A549 (cell line): ENCODE measurements at regions not wholly inside any gene's neighbourhood (a gene's known extent, or its start where the extent isn't known, plus 50 kb on each side); places are given as distances from the start of the nearest gene placed in this dataset.
A peak's percentile ranks its signal among the peaks of the same experiment; 100 is the strongest.

Experiments
- ATAC-seq, 2 experiments: fragments of 200-7000 bp in 1 of 2; fragments of >200 bp in 1 of 2; cut with Nextera tagmentation in 1 of 2; cut with Tn5 transposase in 1 of 2; 3 replicates each; pipeline versions ENCODE4 v1.8.0 to v1.9.1; 2018 to 2020; ENCODE audit warnings: mild to moderate bottlenecking in 1 of 2, moderate library complexity in 1 of 2
- CTCF ChIA-PET: fragments of 300-600 bp; sonication (Branson Sonifier 250); formaldehyde crosslinking; extraction: SDS; loops from one replicate; lab custom pipeline; 2021; ENCODE audit warnings: antibody characterized with exemption, inconsistent platforms; lab: Yijun Ruan, JAX
- POLR2A ChIA-PET: fragments of 350-600 bp; formaldehyde crosslinking; extraction: SDS; loops from one replicate; lab custom pipeline; 2021; ENCODE audit warnings: antibody characterized with exemption, inconsistent platforms; lab: Yijun Ruan, JAX
- DNase-seq, 2 experiments: peaks; one replicate each; pipeline versions ENCODE4 v3.0.0 to v3.0.0-alpha.2; 2011 to 2016; ENCODE audit warnings: low read depth in 1 of 2, low spot score in 1 of 2
- FAIRE-seq: peaks from 2 replicates; lab custom pipeline; 2011; peaks lifted over from hg19 to GRCh38; lab: Jason Lieb, UNC
- H3K27ac ChIP-seq, 2 experiments: fragments of >200 bp; sonication (Bioruptor Twin); formaldehyde crosslinking; 3 replicates each; pipeline ENCODE4 v1.5.1; 2016 to 2017
- H3K4me1 ChIP-seq: fragments of >200 bp; sonication (Bioruptor Twin); formaldehyde crosslinking; 3 replicates; pipeline ENCODE4 v1.6.1; 2016
- H3K4me2 ChIP-seq: fragments of >200 bp; sonication (Bioruptor Twin); formaldehyde crosslinking; 3 replicates; pipeline ENCODE4 v1.6.1; 2016
- H3K4me3 ChIP-seq: fragments of >200 bp; sonication (Bioruptor Twin); formaldehyde crosslinking; 3 replicates; pipeline ENCODE4 v1.5.1; 2016
- H3K9me3 ChIP-seq: fragments of >200 bp; sonication (Bioruptor Twin); formaldehyde crosslinking; 3 replicates; pipeline ENCODE4 v1.6.1; 2016
- CBX2 ChIP-seq: fragments of 200-600 bp; sonication (generic); IDR thresholded peaks from 2 replicates; pipeline ENCODE4 v1.6.1; 2016; ENCODE audit warnings: low read depth, mild to moderate bottlenecking, borderline replicate concordance
- CBX8 ChIP-seq: fragments of 200-600 bp; sonication (generic); IDR thresholded peaks from 2 replicates; pipeline ENCODE4 v1.6.1; 2016
- E2F6 ChIP-seq: IDR thresholded peaks from 2 replicates; pipeline ENCODE4 v1.6.1; 2012; ENCODE audit warnings: low read depth, borderline replicate concordance
- EHMT2 ChIP-seq: fragments of 200-600 bp; sonication (generic); IDR thresholded peaks from 2 replicates; pipeline ENCODE4 v1.6.1; 2016; ENCODE audit warnings: antibody characterized with exemption, low read depth, mild to moderate bottlenecking, moderate library complexity
- ELK1 ChIP-seq: fragments of 150-350 bp; IDR thresholded peaks from 2 replicates; pipeline ENCODE4 v1.6.1; 2014; ENCODE audit warnings: low read depth, mild to moderate bottlenecking, low read length
- EP300 ChIP-seq, 2 experiments: fragments of >200 bp; sonication (Bioruptor Twin); formaldehyde crosslinking; IDR thresholded peaks; 2 replicates in 1 of 2; 3 replicates in 1 of 2; pipeline ENCODE4 v1.6.1; 2016 to 2017
- FOSB ChIP-seq: fragments of 250-450 bp; sonication (Bioruptor Pico); IDR thresholded peaks from 2 replicates; pipeline ENCODE4 v1.5.0; 2020; ENCODE audit warnings: mild to moderate bottlenecking, moderate library complexity
- JUN ChIP-seq, 2 experiments: fragments of >200 bp; sonication (Bioruptor Twin); formaldehyde crosslinking; IDR thresholded peaks; 2 replicates in 1 of 2; 3 replicates in 1 of 2; pipeline ENCODE4 v1.6.1; 2016 to 2017
- KDM1A ChIP-seq: fragments of 200-600 bp; sonication (generic); IDR thresholded peaks from 2 replicates; pipeline ENCODE4 v1.6.1; 2016; ENCODE audit warnings: low read depth, mild to moderate bottlenecking
- MAFK ChIP-seq: fragments of 450-650 bp; IDR thresholded peaks from 2 replicates; pipeline ENCODE4 v1.6.1; 2014; ENCODE audit not compliant: partially characterized antibody
- MYC ChIP-seq: IDR thresholded peaks from 2 replicates; pipeline ENCODE4 v1.6.1; 2012; ENCODE audit warnings: mild to moderate bottlenecking, inconsistent platforms, low read length, improper control_type of control experiment, borderline replicate concordance
- NFE2L2 ChIP-seq: fragments of 150-350 bp; conservative IDR thresholded peaks from 2 replicates; pipeline ENCODE4 v1.6.1; 2014; ENCODE audit warnings: low read length
- NPAS2 ChIP-seq: fragments of 250-450 bp; sonication (Bioruptor Pico); IDR thresholded peaks from 2 replicates; pipeline ENCODE4 v1.8.0; 2022; ENCODE audit warnings: mild to moderate bottlenecking, moderate library complexity, borderline replicate concordance
- RARB ChIP-seq: fragments of 250-450 bp; sonication (Bioruptor Pico); IDR thresholded peaks from 2 replicates; pipeline ENCODE4 v1.8.0; 2021; ENCODE audit warnings: mild to moderate bottlenecking, moderate library complexity
- RFX5 ChIP-seq: fragments of 450-650 bp; IDR thresholded peaks from 2 replicates; pipeline ENCODE4 v1.7.1; 2014; ENCODE audit warnings: antibody characterized with exemption, mild to moderate bottlenecking, moderate library complexity
- SMC3 ChIP-seq: fragments of >200 bp; sonication (Bioruptor Twin); formaldehyde crosslinking; IDR thresholded peaks from 3 replicates; pipeline ENCODE4 v1.6.1; 2018; ENCODE audit warnings: inconsistent platforms
- TP53 ChIP-seq: fragments of 250-450 bp; sonication (Bioruptor Pico); IDR thresholded peaks from 2 replicates; pipeline ENCODE4 v1.5.0; 2021; ENCODE audit warnings: mild to moderate bottlenecking, moderate library complexity
- USF2 ChIP-seq: fragments of 450-650 bp; IDR thresholded peaks from 2 replicates; pipeline ENCODE4 v1.6.1; 2014; ENCODE audit warnings: antibody characterized with exemption
- ZFP36 ChIP-seq: fragments of 450-650 bp; IDR thresholded peaks from 2 replicates; pipeline ENCODE4 v1.6.1; 2014; ENCODE audit warnings: borderline replicate concordance; ENCODE audit not compliant: partially characterized antibody
- WGBS: methylation state at CpG from one replicate; pipeline ENCODE4 v1.1.6; 2017; ENCODE audit errors: missing lambda C conversion rate; 5-methylcytosine and 5-hydroxymethylcytosine counted together
- TF ChIP-seq, protein P1 (sequence below): IDR thresholded peaks from 2 replicates; pipeline ENCODE4 v1.6.1; 2012

GRCh38 chr13:55649485-55649884 lies 1491.2 kb upstream of the PRR20A start:
- CTCF ChIA-PET, result no interaction called here
- Histone ChIP-seq H3K27ac (no peak overlapping the region), H3K4me3 (no peak overlapping the region), H3K4me2 (no peak overlapping the region), H3K4me1 (no peaks in the 10 kb centered on the region)
- ATAC-seq, result no peak
- TF ChIP-seq MAFK (peak; percentile 26), NFE2L2 (no peak)
- TF ChIP-seq, all 56 proteins: peak for 1
- FAIRE-seq, result no peak
- POLR2A ChIA-PET, result no interaction called here
- no peaks in the 10 kb centered on the region for H3K9me3 ChIP-seq
- 12% methylated on average over 1 of the region's 1 CpG for WGBS
- no peak for DNase-seq

- Histone ChIP-seq H3K4me2 (no peak overlapping the region), H3K4me1 (no peaks in the 10 kb centered on the region), H3K4me3 (no peak overlapping the region), H3K27ac (no peak overlapping the region), H3K9me3 (no peaks in the 10 kb centered on the region)
- DNase-seq (no peak), FAIRE-seq (no peak), ATAC-seq (no peak)
- TF ChIP-seq CBX2 (no peak), EP300 (IDR thresholded peaks at IDR 0.05) (no peak), CBX8 (no peak), MYC (no peak), FOSB (CRISPR knock-in tag) (no peak), EHMT2 (no peak), USF2 (no peak), RARB (CRISPR knock-in tag) (no peak), NPAS2 (CRISPR knock-in tag) (no peak), E2F6 (no peak), ELK1 (no peak), KDM1A (no peak), TP53 (no peak), RFX5 (no peak)
- TF ChIP-seq, protein P1, sequence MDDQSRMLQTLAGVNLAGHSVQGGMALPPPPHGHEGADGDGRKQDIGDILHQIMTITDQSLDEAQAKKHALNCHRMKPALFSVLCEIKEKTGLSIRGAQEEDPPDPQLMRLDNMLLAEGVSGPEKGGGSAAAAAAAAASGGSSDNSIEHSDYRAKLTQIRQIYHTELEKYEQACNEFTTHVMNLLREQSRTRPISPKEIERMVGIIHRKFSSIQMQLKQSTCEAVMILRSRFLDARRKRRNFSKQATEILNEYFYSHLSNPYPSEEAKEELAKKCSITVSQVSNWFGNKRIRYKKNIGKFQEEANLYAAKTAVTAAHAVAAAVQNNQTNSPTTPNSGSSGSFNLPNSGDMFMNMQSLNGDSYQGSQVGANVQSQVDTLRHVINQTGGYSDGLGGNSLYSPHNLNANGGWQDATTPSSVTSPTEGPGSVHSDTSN, result no peak
- CTCF ChIA-PET, result no interaction called here
- POLR2A ChIA-PET, result no interaction called here
- 44% methylated on average over 5 of the region's 5 CpGs for WGBS
These were observed 1488.1 kb upstream of the PRR20A start for GRCh38 chr13:55652657-55653056.

- CTCF ChIA-PET, result no interaction called here
- no peak overlapping the region for H3K4me3 ChIP-seq
- H3K9me3 ChIP-seq, result no peaks in the 10 kb centered on the region
- WGBS, result 6% methylated on average over 3 of the region's 3 CpGs
- POLR2A ChIA-PET, result no interaction called here
- no peaks in the 10 kb centered on the region for H3K4me1 ChIP-seq
- DNase-seq (no peak), ATAC-seq (no peak), FAIRE-seq (no peak)
- no peak overlapping the region for H3K4me2 ChIP-seq
- H3K27ac ChIP-seq, result no peak overlapping the region
- no peak for TF ChIP-seq EHMT2
- TF ChIP-seq FOSB (CRISPR knock-in tag), result no peak
- no peak for TF ChIP-seq ELK1
- TF ChIP-seq SMC3, result no peak
- no peak for TF ChIP-seq ZFP36
- no peak for TF ChIP-seq NFE2L2
- no peak for TF ChIP-seq JUN (IDR thresholded peaks at IDR 0.05)
These were observed 1487.2 kb upstream of the PRR20A start for GRCh38 chr13:55653497-55653896.
